Astrocyte of the spinal cord (primary cell): ENCODE measurements at regions not wholly inside any gene's neighbourhood (a gene's known extent, or its start where the extent isn't known, plus 50 kb on each side); places are given as distances from the start of the nearest gene placed in this dataset.
A peak's percentile ranks its signal among the peaks of the same experiment; 100 is the strongest.
"Not testable (repeated sequence)": the region's sequence is repeated elsewhere in the genome, so short reads cannot be mapped to it uniquely, and the experiment has no call there.

Experiments used
- DNase-seq: peaks from one replicate; pipeline ENCODE4 v3.0.0; 2011; ENCODE audit warnings: low read depth, low spot score
- H3K4me3 ChIP-seq: 2 replicates; pipeline ENCODE4 v1.5.1; 2011; ENCODE audit warnings: low read depth, mild to moderate bottlenecking, low read length, moderate library complexity
- CTCF ChIP-seq: IDR thresholded peaks from 2 replicates; pipeline ENCODE4 v1.5.1; 2012; ENCODE audit warnings: low read depth, mild to moderate bottlenecking, low read length, inconsistent platforms
- in situ Hi-C: cut with HindIII; loops from 2 replicates; pipeline ENCODE4 v1.10.0; 2017; ENCODE audit warnings: low sequenced_read_pairs

GRCh38 chr2:142422041-142422440 lies 291.2 kb upstream of the LRP1B start:
- no peak for DNase-seq
- no peak overlapping the region for H3K4me3 ChIP-seq
- in situ Hi-C loops = no loop called here
- no peak for TF ChIP-seq CTCF

GRCh38 chr2:142418699-142419098 lies 287.9 kb upstream of the LRP1B start:
- DNase-seq, in situ Hi-C loops: not testable (repeated sequence)

GRCh38 chr2:142416996-142417395 lies 286.2 kb upstream of the LRP1B start:
- H3K4me3 ChIP-seq = no peak overlapping the region
- no peak for DNase-seq
- TF ChIP-seq CTCF = no peak
- in situ Hi-C loops = no loop called here

More at GRCh38 chr2:142418699-142419098, 287.9 kb upstream of the LRP1B start:
- not testable (repeated sequence) for H3K4me3 ChIP-seq

DNA sequence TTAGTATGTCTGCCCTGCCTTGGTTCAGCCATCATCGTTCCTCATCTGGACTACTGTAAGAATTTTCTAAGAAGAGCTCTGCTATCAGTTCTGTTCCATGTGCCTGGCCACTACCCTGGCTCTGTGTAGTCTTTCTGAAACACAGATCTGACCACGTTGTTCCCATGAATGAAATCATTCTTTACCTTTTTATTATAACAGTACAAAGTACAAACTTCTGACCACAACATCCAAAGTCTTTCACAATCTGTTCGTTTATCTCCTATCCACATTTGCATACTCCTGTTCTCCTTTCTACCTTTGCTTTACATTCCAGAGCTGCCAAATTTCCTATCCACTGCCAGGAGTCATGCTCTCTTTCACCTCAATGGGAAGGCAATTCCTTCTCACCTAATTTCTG lies 284.6 kb upstream of the LRP1B start:
- DNase-seq = no peak
- no peak overlapping the region for H3K4me3 ChIP-seq
- no peak for TF ChIP-seq CTCF
- in situ Hi-C loops = no loop called here

DNA sequence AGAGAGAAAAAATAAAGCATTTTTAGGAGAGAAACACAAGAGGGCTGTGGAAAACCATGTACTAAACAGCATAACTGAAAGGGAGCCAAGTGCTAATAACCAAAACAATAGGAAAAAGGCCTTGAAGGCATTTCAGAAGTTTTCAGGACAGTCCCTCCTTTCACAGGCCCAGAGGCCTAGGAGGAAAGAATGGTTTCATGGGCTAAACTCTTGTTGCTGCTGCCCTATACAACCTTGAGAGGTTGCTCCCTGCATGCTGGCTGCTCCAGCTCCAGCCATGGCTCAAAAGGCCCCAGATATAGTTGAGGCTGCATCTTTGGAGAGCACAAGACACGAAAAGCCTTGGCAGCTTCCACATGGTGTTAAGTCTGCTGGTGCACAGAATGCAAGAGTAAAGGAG lies 267.4 kb upstream of the LRP1B start:
- no peak overlapping the region for H3K4me3 ChIP-seq
- DNase-seq = no peak
- in situ Hi-C loops = no loop called here
- TF ChIP-seq CTCF = no peak

- in situ Hi-C loops = no loop called here
- no peak overlapping the region for H3K4me3 ChIP-seq
- DNase-seq = peak; percentile 7
- TF ChIP-seq CTCF = no peak
Observed at GRCh38 chr2:142395291-142395690, 264.5 kb upstream of the LRP1B start.

DNA sequence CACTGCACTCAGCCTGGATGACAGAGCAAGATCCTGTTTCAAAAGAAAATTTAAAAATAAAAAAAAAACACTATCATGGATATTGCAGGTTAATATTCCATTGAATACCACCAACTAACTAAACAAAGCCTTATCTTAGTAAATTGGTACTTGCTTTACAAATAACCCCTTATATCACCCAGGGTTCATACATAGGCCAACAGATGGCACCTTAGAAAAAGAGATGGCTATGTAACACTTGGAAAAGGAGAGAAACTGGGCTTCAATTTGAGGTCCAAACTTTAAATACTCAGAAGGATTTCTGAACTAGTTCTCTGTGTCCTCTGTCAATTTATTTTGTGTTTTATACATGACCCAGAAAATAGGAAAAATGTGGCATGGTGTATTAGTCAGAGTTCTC lies 249.6 kb upstream of the LRP1B start:
- H3K4me3 ChIP-seq = no peak overlapping the region
- TF ChIP-seq CTCF = no peak
- DNase-seq = no peak
- in situ Hi-C loops = no loop called here

DNA sequence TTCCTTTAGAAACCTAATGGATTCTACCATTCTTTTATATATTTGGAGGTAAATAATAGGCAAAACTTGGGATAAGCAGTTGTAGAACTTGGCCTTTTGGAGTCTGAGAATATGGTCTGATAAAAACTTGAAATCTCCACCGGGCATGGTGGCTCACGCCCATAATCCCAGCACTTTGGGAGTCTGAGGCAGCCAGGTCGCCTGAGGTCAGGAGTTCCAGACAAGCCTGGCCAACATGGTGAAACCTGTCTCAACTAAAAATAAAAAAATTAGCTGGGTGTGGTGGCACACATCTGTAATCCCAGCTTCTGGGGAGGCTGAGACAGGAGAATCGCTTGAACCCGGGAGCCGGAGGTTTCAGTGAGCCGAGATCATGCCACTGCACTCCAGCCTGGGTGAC lies 231.3 kb upstream of the LRP1B start:
- H3K4me3 ChIP-seq, in situ Hi-C loops: not testable (repeated sequence)

More for the DNA sequence above, 231.3 kb upstream of the LRP1B start:
- not testable (repeated sequence) for DNase-seq
